Esophagus muscularis mucosa (tissue), 4 donors: ENCODE measurements at regions not wholly inside any gene's neighbourhood (a gene's known extent, or its start where the extent isn't known, plus 50 kb on each side); places are given as distances from the start of the nearest gene placed in this dataset.

Source experiments
- EP300 ChIP-seq: sonication (generic); formaldehyde crosslinking; IDR thresholded peaks from one replicate; pipeline ENCODE4 v1.6.1; 2017; ENCODE audit warnings: antibody characterized with exemption
- POLR2A ChIP-seq: fragments of 450-650 bp; IDR thresholded peaks from one replicate; pipeline ENCODE4 v1.6.1; 2017; ENCODE audit warnings: antibody characterized with exemption, moderate library complexity, mild to moderate bottlenecking, low read depth
- POLR2AphosphoS5 ChIP-seq, 2 donors: sonication (generic); formaldehyde crosslinking; IDR thresholded peaks; one replicate each; pipeline ENCODE4 v1.6.1; 2017; ENCODE audit warnings: antibody characterized with exemption in 2 of 2
- TF ChIP-seq, protein P1 (sequence below), 3 experiments: fragments of 200-600 bp in 2 of 3; fragments of 450-650 bp in 1 of 3; sonication (generic) in 2 of 3; IDR thresholded peaks; one replicate each; pipeline ENCODE4 v1.5.1; 2017 to 2019; ENCODE audit warnings: antibody characterized with exemption in 3 of 3, mild to moderate bottlenecking in 2 of 3, moderate library complexity in 1 of 3

DNA sequence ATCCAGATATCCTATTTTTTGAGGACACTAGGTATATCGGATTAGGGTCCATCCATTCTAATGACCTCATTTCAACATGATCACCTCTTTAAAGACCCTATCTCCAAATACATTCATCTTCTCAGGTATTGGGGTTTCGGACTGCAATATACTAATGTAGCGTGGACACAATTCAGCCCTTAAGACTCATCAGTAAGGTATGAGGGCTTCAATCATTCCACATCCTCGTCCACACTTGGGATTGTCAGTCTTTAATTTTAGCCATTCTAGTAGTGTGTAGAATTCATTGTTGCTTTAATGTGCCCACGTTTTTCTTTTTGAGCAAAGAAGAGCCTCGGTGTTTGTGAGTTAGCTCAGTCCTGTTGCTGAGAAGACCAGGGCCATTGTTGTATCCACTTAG lies 177.0 kb upstream of the TBX3 start:
- TF ChIP-seq, protein P1, sequence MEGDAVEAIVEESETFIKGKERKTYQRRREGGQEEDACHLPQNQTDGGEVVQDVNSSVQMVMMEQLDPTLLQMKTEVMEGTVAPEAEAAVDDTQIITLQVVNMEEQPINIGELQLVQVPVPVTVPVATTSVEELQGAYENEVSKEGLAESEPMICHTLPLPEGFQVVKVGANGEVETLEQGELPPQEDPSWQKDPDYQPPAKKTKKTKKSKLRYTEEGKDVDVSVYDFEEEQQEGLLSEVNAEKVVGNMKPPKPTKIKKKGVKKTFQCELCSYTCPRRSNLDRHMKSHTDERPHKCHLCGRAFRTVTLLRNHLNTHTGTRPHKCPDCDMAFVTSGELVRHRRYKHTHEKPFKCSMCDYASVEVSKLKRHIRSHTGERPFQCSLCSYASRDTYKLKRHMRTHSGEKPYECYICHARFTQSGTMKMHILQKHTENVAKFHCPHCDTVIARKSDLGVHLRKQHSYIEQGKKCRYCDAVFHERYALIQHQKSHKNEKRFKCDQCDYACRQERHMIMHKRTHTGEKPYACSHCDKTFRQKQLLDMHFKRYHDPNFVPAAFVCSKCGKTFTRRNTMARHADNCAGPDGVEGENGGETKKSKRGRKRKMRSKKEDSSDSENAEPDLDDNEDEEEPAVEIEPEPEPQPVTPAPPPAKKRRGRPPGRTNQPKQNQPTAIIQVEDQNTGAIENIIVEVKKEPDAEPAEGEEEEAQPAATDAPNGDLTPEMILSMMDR (IDR thresholded peaks at IDR 0.05): no peak
- TF ChIP-seq POLR2A (no peak), EP300 (no peak), POLR2AphosphoS5 (IDR thresholded peaks at IDR 0.05) (no peak)
